ENCODE measurements at regions not wholly inside any gene's neighbourhood (a gene's known extent, or its start where the extent isn't known, plus 50 kb on each side); places are given as distances from the start of the nearest gene placed in this dataset.

DNA sequence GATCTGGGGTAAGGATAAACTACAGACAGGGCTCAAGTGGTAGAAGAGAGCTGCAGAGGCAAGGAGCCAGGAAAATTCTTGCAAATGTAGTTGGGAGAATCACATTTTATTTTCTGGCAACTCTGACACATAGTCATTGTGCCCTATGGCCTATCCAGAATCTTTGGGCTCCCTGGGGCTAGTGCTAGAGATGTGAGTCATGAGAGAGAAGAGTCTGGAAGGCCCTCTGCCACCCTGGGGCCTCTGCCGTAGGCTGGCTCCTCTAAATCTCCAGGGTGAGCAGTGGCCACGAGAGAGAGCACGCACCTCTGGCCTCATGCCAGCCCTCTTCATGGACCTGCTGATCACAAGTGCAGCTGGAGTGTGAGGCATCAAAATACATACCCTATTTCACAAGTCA lies 74.3 kb upstream of the SSBP2 start:
- TF ChIP-seq CTCF (IDR thresholded peaks at IDR 0.05) (no peak), POLR2A (IDR thresholded peaks at IDR 0.05) (no peak)
